GM12878 (cell line): ENCODE measurements at regions not wholly inside any gene's neighbourhood (a gene's known extent, or its start where the extent isn't known, plus 50 kb on each side); places are given as distances from the start of the nearest gene placed in this dataset.
A peak's percentile ranks its signal among the peaks of the same experiment; 100 is the strongest.

Source experiments
- ATF3 ChIP-seq: IDR thresholded peaks from 2 replicates; pipeline ENCODE4 v1.6.1; 2011; ENCODE audit warnings: low read depth, mild to moderate bottlenecking, low read length, moderate library complexity, borderline replicate concordance; ENCODE audit errors: extremely low read depth
- CBX3 ChIP-seq: fragments of 200-600 bp; sonication (generic); IDR thresholded peaks from 2 replicates; pipeline ENCODE4 v1.6.1; 2016; ENCODE audit warnings: low read depth, borderline replicate concordance
- CEBPB ChIP-seq, 2 experiments: fragments of 150-350 bp in 1 of 2; IDR thresholded peaks; 2 replicates each; pipeline ENCODE4 v1.6.1; 2012 to 2014; ENCODE audit warnings: low read depth in 2 of 2, low read length in 2 of 2, borderline replicate concordance in 1 of 2, inconsistent platforms in 1 of 2
- CREB1 ChIP-seq: IDR thresholded peaks from 2 replicates; pipeline ENCODE4 v1.6.1; 2012; ENCODE audit warnings: low read depth, mild to moderate bottlenecking, inconsistent platforms
- E2F8 ChIP-seq: fragments of 450-650 bp; IDR thresholded peaks from 2 replicates; pipeline ENCODE4 v1.6.1; 2018; ENCODE audit warnings: mild to moderate bottlenecking, low read depth, moderate library complexity; ENCODE audit not compliant: partially characterized antibody
- EGR1 ChIP-seq, 2 experiments: IDR thresholded peaks; 1 replicate in 1 of 2; 2 replicates in 1 of 2; pipeline ENCODE4 v1.6.1; 2011 to 2012; ENCODE audit warnings: low read depth in 2 of 2, low read length in 2 of 2, borderline replicate concordance in 1 of 2, mild to moderate bottlenecking in 1 of 2, moderate library complexity in 1 of 2
- IKZF2 ChIP-seq, 2 experiments: fragments of 450-650 bp; IDR thresholded peaks; 2 replicates each; pipeline ENCODE4 v1.6.1; 2017; ENCODE audit warnings: mild to moderate bottlenecking in 2 of 2, moderate library complexity in 2 of 2
- KDM1A ChIP-seq: fragments of 200-600 bp; sonication (generic); IDR thresholded peaks from 2 replicates; pipeline ENCODE4 v1.6.1; 2016; ENCODE audit warnings: borderline replicate concordance
- MTA3 ChIP-seq: IDR thresholded peaks from 2 replicates; pipeline ENCODE4 v1.6.1; 2012; ENCODE audit warnings: low read length, inconsistent platforms, borderline replicate concordance
- PAX8 ChIP-seq: fragments of 450-650 bp; IDR thresholded peaks from 2 replicates; pipeline ENCODE4 v1.6.1; 2017; ENCODE audit warnings: mild to moderate bottlenecking, moderate library complexity
- RCOR1 ChIP-seq: conservative IDR thresholded peaks from 2 replicates; pipeline ENCODE4 v1.6.1; 2012; ENCODE audit warnings: low read depth, low read length, improper control_type of control experiment
- SIX5 ChIP-seq: IDR thresholded peaks from 2 replicates; pipeline ENCODE4 v1.6.1; 2011; ENCODE audit warnings: mild to moderate bottlenecking, low read depth, low read length, moderate library complexity; ENCODE audit not compliant: severe bottlenecking
- SUPT20H ChIP-seq: IDR thresholded peaks from 2 replicates; pipeline ENCODE4 v1.6.1; 2011; ENCODE audit warnings: low read depth, mild to moderate bottlenecking, low read length, moderate library complexity, borderline replicate concordance; ENCODE audit not compliant: control insufficient read depth
- ZNF274 ChIP-seq: IDR thresholded peaks from one replicate; pipeline ENCODE4 v1.8.0; 2011; ENCODE audit not compliant: insufficient read length, insufficient read depth
- ZNF384 ChIP-seq: IDR thresholded peaks from 2 replicates; pipeline ENCODE4 v1.6.1; 2012; ENCODE audit warnings: low read depth, mild to moderate bottlenecking, low read length, improper control_type of control experiment, borderline replicate concordance
- ZSCAN29 ChIP-seq: fragments of 450-650 bp; IDR thresholded peaks from 2 replicates; pipeline ENCODE4 v1.6.1; 2017; ENCODE audit warnings: mild to moderate bottlenecking, moderate library complexity
- TF ChIP-seq, protein P1 (sequence below): fragments of 450-650 bp; conservative IDR thresholded peaks from 2 replicates; pipeline ENCODE4 v1.6.1; 2017; ENCODE audit warnings: mild to moderate bottlenecking, moderate library complexity
- TF ChIP-seq, protein P2 (sequence below): fragments of 450-650 bp; IDR thresholded peaks from 2 replicates; pipeline ENCODE4 v1.6.1; 2018; ENCODE audit warnings: borderline replicate concordance, mild to moderate bottlenecking; ENCODE audit not compliant: partially characterized antibody

GRCh38 chr6:12356983-12357972 is 67.1 kb downstream of the EDN1 start (continued):
- TF ChIP-seq CREB1, result peak; percentile 65; the same call in 1 of the 2 replicates
- TF ChIP-seq IKZF2 (IDR thresholded peaks at IDR 0.05), result peak; percentile 89 to 93
- TF ChIP-seq CEBPB (IDR thresholded peaks at IDR 0.05; ENCODE audit: borderline replicate concordance in 1 of 2, low read depth in 2 of 2, low read length in 2 of 2), result no peak
- TF ChIP-seq ATF3, result no peak
- no peak for TF ChIP-seq CBX3
- no peak for TF ChIP-seq SIX5
- TF ChIP-seq RCOR1, result no peak
- TF ChIP-seq, protein P1, sequence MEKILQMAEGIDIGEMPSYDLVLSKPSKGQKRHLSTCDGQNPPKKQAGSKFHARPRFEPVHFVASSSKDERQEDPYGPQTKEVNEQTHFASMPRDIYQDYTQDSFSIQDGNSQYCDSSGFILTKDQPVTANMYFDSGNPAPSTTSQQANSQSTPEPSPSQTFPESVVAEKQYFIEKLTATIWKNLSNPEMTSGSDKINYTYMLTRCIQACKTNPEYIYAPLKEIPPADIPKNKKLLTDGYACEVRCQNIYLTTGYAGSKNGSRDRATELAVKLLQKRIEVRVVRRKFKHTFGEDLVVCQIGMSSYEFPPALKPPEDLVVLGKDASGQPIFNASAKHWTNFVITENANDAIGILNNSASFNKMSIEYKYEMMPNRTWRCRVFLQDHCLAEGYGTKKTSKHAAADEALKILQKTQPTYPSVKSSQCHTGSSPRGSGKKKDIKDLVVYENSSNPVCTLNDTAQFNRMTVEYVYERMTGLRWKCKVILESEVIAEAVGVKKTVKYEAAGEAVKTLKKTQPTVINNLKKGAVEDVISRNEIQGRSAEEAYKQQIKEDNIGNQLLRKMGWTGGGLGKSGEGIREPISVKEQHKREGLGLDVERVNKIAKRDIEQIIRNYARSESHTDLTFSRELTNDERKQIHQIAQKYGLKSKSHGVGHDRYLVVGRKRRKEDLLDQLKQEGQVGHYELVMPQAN, result no peak
- TF ChIP-seq, protein P2, sequence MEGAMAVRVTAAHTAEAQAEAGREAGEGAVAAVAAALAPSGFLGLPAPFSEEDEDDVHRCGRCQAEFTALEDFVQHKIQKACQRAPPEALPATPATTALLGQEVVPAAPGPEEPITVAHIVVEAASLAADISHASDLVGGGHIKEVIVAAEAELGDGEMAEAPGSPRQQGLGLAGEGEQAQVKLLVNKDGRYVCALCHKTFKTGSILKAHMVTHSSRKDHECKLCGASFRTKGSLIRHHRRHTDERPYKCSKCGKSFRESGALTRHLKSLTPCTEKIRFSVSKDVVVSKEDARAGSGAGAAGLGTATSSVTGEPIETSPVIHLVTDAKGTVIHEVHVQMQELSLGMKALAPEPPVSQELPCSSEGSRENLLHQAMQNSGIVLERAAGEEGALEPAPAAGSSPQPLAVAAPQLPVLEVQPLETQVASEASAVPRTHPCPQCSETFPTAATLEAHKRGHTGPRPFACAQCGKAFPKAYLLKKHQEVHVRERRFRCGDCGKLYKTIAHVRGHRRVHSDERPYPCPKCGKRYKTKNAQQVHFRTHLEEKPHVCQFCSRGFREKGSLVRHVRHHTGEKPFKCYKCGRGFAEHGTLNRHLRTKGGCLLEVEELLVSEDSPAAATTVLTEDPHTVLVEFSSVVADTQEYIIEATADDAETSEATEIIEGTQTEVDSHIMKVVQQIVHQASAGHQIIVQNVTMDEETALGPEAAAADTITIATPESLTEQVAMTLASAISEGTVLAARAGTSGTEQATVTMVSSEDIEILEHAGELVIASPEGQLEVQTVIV, result no peak
- no peak for TF ChIP-seq E2F8
- TF ChIP-seq ZNF384, result no peak
- TF ChIP-seq PAX8, result no peak
- TF ChIP-seq KDM1A, result no peak
- TF ChIP-seq SUPT20H, result no peak
- no peak for TF ChIP-seq EGR1 (IDR thresholded peaks at IDR 0.05; ENCODE audit: borderline replicate concordance in 1 of 2, low read depth in 2 of 2, low read length in 2 of 2)
- TF ChIP-seq MTA3, result no peak
- TF ChIP-seq ZSCAN29, result no peak
- TF ChIP-seq ZNF274, result no peak
